T-helper 9 cell (primary cell): ENCODE measurements at regions not wholly inside any gene's neighbourhood (a gene's known extent, or its start where the extent isn't known, plus 50 kb on each side); places are given as distances from the start of the nearest gene placed in this dataset.

ENCODE experiments used
- DNase-seq: peaks from one replicate; pipeline ENCODE4 v3.0.0-alpha.2; 2020

- DNase-seq: no peak
Measured at GRCh38 chr20:40120827-40121226, 568.2 kb downstream of the MAFB start.

- DNase-seq: no peak
Measured at GRCh38 chr20:40111282-40111681, 577.8 kb downstream of the MAFB start.

GRCh38 chr20:40110311-40110831 lies 578.7 kb downstream of the MAFB start:
- no peak for DNase-seq

DNA sequence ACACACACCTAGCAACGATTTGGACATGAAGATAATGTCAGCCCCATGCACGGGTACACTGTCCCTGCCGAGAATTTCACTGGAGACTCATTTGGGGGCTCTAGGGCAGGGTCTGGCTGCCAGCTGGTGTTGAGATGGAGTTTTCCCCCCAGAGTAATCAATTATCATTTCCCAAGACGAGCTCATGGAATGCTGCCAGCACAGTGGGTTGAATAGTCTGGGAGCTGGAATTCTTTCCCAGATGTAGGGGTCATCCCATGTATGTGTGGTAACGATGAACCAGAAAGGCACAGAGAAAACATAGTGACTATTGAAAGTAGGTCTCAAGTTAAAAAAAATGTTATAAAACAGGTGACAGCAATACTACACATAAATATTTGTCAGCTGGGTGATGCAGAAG lies 579.9 kb downstream of the MAFB start:
- no peak for DNase-seq

DNA sequence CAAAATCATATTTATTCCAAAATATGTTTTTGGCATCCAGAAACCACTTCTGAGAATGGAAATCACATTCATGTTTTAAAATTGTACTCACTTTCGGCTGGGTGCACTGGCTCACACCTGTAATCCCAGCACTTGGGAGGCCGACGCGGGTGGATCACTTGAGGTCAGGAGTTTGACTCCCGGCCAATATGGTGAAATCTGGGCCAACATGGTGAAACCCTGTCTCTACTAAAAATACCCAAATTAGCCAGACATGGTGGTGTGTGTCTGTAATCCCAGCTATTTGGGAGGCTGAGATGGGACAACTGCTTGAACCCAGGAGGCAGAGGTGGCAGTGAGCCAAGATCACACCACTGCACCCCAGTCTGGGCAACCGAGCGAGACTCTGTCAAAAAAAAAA lies 580.7 kb downstream of the MAFB start:
- DNase-seq: no peak

DNA sequence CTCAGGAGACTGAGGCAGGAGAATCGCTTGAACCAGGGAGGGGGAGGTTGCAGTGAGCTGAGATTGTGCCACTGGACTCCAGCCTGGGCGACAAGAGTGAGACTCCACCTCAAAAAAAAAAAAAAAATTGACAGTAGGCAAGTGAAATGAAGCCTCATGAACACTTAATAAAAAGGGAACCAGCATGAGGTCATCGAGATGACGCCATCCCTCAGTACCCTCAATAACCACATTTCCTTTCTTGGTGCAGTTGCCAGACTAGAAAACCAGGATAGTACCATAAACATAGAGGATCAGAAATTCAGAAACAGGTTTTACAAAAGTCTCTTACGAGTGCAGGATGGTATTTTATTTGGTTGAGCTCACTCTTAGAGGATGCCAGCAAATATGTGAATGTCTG lies 584.1 kb downstream of the MAFB start:
- no peak for DNase-seq

DNA sequence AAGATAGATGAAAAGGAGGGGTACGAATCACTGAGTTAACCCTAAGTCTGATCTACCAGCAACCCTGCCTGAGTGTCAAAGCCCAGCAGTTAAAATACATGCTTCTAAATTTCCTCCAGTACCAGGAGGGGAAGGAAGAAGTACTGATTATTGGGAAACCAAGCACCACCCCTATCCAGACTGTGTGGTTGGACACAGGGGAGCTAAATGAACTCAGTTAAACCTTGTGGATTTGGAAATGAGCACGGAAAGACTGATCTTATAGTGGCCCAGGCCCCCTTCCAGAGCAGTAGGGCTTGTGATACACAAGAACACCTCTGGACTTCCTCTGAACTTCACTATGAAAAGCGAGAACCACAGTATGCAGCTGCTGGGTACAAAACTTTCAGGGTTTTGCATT lies 585.6 kb downstream of the MAFB start:
- DNase-seq: no peak

DNA sequence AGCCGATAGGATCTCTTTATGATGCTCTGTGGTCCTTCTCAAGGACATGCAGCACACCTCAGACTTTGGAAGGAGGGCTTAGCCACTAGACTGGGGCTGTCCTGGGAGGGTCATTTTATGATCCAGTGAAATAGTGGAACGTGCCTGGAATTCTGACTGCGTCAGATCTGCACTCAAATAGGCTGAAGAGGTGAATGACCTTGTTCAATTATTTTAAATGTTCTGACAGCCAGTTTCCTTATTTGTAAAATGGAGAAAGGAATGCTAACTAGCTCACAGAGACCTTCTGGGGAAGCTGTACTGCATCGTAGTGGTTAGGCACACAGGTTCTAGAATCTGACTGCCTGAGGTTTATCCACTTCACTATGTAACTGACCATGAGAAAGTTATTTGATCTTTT lies 587.5 kb downstream of the MAFB start:
- DNase-seq: no peak

DNA sequence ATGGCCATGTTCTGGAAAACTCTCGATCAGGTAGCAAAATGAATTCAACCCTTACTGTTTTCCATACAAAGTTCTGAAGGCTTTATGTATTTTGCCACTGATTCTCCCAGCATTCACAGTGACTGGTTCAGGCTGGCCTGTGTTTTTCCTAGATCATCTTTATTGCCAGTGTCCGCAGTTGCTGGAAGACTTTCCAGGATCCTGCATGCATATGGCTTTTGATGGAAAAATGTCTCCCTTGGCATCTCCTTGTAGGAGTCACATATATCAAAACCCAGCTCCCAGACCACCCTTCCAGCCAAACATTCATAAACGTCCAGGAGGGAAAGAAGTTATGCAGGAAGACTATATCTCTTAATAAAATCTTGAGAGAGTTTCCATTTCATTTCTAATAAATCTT lies 588.8 kb downstream of the MAFB start:
- DNase-seq: no peak

- no peak for DNase-seq
Measured at GRCh38 chr20:40090236-40090635, 598.8 kb downstream of the MAFB start.

GRCh38 chr20:40087496-40087895 lies 601.5 kb downstream of the MAFB start:
- no peak for DNase-seq

- DNase-seq: no peak
Measured at GRCh38 chr20:40085513-40085912, 603.5 kb downstream of the MAFB start.

- no peak for DNase-seq
Measured at GRCh38 chr20:40082436-40082835, 606.6 kb downstream of the MAFB start.

- no peak for DNase-seq
Measured at GRCh38 chr20:40081653-40082052, 607.4 kb downstream of the MAFB start.

DNA sequence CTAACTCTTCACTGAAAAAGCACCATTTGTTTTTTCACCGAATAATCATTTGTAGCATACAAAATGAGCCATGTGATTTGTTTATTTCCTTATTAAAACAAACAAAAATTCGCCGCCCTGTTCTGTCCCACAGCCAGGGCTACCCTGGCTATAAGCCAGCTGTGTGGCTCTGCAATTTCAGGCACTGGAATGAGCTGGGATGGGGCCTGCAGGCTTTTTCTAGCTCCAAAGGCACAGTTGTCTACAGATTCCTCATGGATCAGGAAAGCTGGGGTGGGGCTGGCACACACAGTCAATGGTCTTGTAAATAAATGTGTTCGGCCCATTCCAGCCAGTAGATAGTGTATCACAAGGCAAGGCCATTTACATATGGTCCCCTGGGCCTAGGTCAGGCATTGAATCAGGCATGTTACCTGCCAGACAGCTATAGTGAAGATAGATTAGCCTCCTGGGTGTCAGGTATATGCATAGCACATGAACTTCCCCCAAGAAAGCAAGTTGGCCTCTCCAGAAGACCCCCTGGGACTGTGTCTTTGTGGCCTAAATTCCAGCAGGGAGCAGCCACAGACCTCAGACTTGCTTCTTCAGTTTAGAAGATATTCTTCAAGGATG lies 608.9 kb downstream of the MAFB start:
- DNase-seq: no peak

DNA sequence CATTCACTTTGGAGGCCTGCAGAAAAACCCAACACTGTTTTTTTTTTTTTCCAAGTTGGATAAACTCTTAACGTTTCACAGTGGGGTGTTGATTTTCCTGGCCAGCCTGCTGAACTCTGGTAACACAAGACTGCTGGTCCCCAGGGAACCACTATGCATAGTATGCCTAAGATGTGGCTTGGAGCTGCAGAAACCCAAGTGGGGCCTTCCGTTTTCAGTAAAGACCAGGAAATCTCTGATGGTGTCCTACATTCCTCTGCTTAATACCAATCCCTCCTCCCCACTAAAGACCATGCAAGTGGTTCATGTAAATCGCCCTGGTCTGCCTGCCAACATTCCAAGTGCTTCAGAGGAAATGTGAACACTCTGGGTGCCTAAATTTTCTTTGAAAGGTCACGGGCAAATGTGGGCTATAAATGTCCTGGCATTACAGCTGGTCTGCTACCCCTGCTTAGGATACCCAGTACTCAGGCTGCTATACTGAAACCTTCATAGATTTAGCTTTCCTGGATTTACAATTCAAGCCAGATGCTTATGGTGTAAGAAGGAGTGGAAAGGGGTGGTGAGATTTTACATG lies 615.4 kb downstream of the MAFB start:
- no peak for DNase-seq

GRCh38 chr20:40072907-40073306 lies 616.1 kb downstream of the MAFB start:
- DNase-seq: no peak

DNA sequence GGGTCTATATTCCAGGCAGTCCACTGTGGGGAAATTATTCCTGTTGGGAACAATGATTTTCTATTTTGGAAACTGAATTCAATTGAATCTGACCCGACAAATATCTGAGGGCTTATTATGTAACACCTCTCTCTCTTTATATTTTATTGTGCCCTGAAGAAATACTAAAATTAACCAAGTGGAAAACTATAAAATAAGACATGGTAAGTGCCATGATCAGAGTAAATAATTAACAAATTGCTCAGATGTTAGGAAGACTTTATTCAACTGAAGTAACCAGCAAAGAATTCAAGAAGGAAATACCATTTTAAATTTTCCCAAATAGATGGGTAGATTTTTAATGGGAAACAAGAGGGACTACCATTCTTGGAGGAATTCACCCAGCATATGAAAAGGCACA lies 632.9 kb downstream of the MAFB start:
- DNase-seq: no peak

DNA sequence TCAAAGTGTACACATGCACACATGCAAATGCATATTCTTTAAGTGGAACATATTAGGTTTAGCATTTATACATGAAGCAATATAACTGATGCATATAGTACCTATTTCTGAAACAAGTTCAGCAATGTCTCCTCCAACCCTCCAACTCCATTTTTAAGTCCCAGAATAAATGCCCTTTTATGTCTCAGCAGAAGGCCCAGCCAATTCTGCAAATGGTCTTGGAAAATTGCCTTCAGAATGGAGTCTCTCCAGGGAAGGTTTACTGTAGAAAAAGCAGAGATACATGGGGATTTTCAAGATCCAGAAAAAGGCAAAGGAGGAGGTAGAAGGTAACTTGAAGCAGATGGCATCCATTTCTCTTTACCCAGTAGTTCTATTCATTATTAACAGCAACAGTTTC lies 633.3 kb downstream of the MAFB start:
- DNase-seq: no peak

GRCh38 chr20:40054311-40054710 lies 634.7 kb downstream of the MAFB start:
- DNase-seq: no peak

DNA sequence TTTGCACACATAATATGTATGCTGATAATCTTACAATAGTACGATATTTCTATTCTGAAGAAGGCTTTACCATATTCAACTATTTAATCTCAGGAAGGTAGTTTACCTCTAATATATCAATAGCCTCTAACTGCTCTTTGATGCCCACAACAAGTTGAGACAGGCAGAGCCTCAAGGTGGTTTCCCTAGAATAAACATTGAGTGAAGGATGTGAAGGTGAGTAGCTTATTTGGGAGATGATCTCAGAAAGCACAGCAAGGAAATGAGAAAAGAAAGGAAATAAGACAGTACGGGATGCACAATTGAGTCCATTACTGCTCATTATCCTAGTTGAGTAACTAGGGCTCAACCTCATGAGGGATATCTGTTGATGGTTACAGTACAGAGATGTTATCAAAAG lies 638.4 kb downstream of the MAFB start:
- DNase-seq: no peak

DNA sequence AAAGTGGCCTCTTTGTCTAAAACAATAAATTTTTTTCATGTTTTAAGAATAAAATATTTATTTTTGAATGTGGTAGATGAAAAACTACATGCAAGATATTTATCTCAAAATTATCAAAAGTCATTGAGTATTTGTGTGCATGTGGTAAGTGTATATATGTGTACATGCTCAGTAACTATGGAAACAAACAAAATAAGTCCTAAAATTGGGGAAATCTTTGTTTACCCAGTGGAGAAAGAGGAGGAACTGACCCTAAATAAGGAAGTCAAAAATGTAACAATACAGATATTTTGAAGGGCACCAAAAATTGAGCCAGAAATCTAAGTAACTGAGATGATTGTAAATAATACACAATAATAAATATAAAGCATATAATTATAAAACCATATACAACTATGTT lies 639.2 kb downstream of the MAFB start:
- DNase-seq: no peak

DNA sequence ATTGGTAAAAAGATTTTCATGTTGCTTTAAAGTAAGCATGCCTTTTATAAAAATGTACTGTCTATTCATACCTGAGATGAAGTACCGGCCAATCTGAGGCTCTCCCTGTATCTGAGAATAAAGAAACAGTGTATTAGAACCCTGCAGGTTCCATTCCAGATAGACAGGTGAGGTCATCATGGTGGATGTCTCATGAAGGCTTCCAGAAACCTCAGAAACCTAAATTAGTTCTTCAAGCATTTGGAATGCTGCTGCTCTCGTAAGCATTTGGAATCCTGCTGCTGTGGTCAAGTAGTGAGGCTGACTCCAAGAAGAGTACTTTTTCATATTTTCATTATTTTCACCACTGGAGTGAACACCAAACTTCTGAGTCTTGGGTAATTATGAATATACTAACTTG lies 642.3 kb downstream of the MAFB start:
- no peak for DNase-seq

DNA sequence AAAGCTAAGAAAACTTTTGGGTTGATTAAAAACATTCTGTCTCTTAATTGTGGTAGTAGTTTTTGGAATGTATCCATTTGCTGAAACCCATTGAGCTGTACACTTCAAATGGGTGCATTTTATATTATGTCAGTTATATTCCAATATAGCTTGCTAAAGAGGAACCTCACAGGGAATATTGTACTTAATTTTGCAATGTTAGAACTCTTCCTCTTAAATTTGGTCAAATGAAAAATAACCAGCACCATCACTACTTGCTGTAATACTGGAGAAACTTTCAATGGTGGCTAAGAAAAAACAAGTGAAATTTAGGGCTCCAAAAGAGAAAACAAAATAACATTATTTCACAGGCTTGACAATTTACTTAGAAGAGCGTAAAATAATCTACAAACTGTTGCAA lies 651.5 kb downstream of the MAFB start:
- DNase-seq: no peak

DNA sequence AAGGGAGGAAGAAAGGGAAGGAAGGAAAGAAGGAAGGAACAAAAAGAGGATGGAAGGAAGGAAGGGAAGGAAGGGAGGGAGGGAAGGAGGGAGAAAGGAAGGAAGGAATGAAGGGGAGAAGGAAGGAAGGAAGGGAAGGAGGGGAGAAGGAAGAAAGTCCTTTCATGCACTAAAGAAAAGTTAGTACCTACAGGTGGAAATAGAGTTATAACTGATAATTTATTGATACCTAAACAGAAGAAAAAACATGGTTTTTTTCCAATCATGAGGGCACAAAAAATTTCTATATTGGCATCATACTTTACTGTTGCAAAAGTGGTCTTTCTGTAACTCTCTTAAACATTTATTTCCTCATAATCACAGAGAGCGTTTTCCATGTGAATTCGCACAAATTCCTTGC lies 659.4 kb downstream of the MAFB start:
- no peak for DNase-seq
